ENCODE measurements at regions not wholly inside any gene's neighbourhood (a gene's known extent, or its start where the extent isn't known, plus 50 kb on each side); places are given as distances from the start of the nearest gene placed in this dataset.
A peak's percentile ranks its signal among the peaks of the same experiment; 100 is the strongest.
"Not testable (repeated sequence)": the region's sequence is repeated elsewhere in the genome, so short reads cannot be mapped to it uniquely, and the experiment has no call there.

- H3K27me3 ChIP-seq (ENCODE audit: control insufficient read depth in 2 of 2, insufficient read depth in 2 of 2, low read length in 2 of 2); H3K4me2 ChIP-seq (ENCODE audit: insufficient read depth, low read length); intact Hi-C loops (cut with micrococcal nuclease); H3K36me3 ChIP-seq (ENCODE audit: control insufficient read depth, insufficient read depth, low read length); H3K4me1 ChIP-seq (replicated peaks in 1 of 2; ENCODE audit: control insufficient read depth in 2 of 2, insufficient read depth in 2 of 2, low read length in 2 of 2); POLR2A ChIA-PET; H3K9me1 ChIP-seq (ENCODE audit: control insufficient read depth, insufficient read depth, low read length); BruUV-seq (replicated peaks); in situ Hi-C loops (cut with MboI); DNase-seq (ENCODE audit: extremely low read depth in 1 of 4, low spot score in 3 of 4); FAIRE-seq; H3K9ac ChIP-seq (ENCODE audit: insufficient read depth in 1 of 2, low read depth in 2 of 2, low read length in 2 of 2); CTCF ChIA-PET (ENCODE audit: low intra/inter-chr PET ratio); H3K9me3 ChIP-seq (replicated peaks; ENCODE audit: control insufficient read depth, insufficient read depth, low read depth, low read length); H2AFZ ChIP-seq (ENCODE audit: low read depth, low read length); ATAC-seq; H3K4me3 ChIP-seq; H3K27ac ChIP-seq (ENCODE audit: extremely low read depth, low read depth, low read length); H4K20me1 ChIP-seq (replicated peaks; ENCODE audit: control insufficient read depth, insufficient read depth, low read length); H3K79me2 ChIP-seq (ENCODE audit: control insufficient read depth, insufficient read depth, low read length): not testable (repeated sequence)
- 0% methylated on average over 2 of the region's 2 CpGs for WGBS (ENCODE audit: insufficient coverage, low coverage, missing lambda C conversion rate)
- TF ChIP-seq AFF1 (IDR thresholded peaks at IDR 0.05; ENCODE audit: low read depth in 1 of 2, partially characterized antibody in 2 of 2) = peak in 1 of 2 experiments; percentile 95
Measured at GRCh38 chr11:96882622-96883021, 492.8 kb downstream of the JRKL start.

- in situ Hi-C loops (cut with MboI) (no loop called here), intact Hi-C loops (cut with micrococcal nuclease) (no loop called here)
- POLR2A ChIA-PET = no interaction called here
- no peak overlapping the region for H3K27ac ChIP-seq (ENCODE audit: extremely low read depth, low read depth, low read length)
- no TSS peak for BruUV-seq (replicated peaks)
- H3K27me3 ChIP-seq (ENCODE audit: control insufficient read depth in 2 of 2, insufficient read depth in 2 of 2, low read length in 2 of 2) = no peaks in the 10 kb centered on the region
- ATAC-seq = no peak
- H3K4me1 ChIP-seq (replicated peaks in 1 of 2; ENCODE audit: control insufficient read depth in 2 of 2, insufficient read depth in 2 of 2, low read length in 2 of 2) = no peaks in the 10 kb centered on the region
- CTCF ChIA-PET (ENCODE audit: low intra/inter-chr PET ratio) = no interaction called here
- no peaks in the 10 kb centered on the region for H3K9me3 ChIP-seq (replicated peaks; ENCODE audit: control insufficient read depth, insufficient read depth, low read depth, low read length)
- peak in 1 of 4 experiments; percentile 7 for DNase-seq (ENCODE audit: extremely low read depth in 1 of 4, low spot score in 3 of 4)
- no peaks in the 10 kb centered on the region for H4K20me1 ChIP-seq (replicated peaks; ENCODE audit: control insufficient read depth, insufficient read depth, low read length)
- no peak overlapping the region for H2AFZ ChIP-seq (ENCODE audit: low read depth, low read length)
- no peaks in the 10 kb centered on the region for H3K36me3 ChIP-seq (ENCODE audit: control insufficient read depth, insufficient read depth, low read length)
- H3K4me2 ChIP-seq (ENCODE audit: insufficient read depth, low read length) = no peak overlapping the region
- H3K9me1 ChIP-seq (ENCODE audit: control insufficient read depth, insufficient read depth, low read length) = no peaks in the 10 kb centered on the region
- H3K9ac ChIP-seq (ENCODE audit: insufficient read depth in 1 of 2, low read depth in 2 of 2, low read length in 2 of 2) = no peak overlapping the region
- WGBS (ENCODE audit: insufficient coverage, low coverage, missing lambda C conversion rate) = 0% methylated on average over 3 of the region's 3 CpGs
- H3K79me2 ChIP-seq (ENCODE audit: control insufficient read depth, insufficient read depth, low read length) = no peaks in the 10 kb centered on the region
- TF ChIP-seq ZNF41 (CRISPR knock-in tag; conservative IDR thresholded peaks at IDR 0.05) (no peak), NFIX (CRISPR knock-in tag; IDR thresholded peaks at IDR 0.05; ENCODE audit: low read depth) (no peak), MEIS2 (IDR thresholded peaks at IDR 0.05; ENCODE audit: partially characterized antibody) (peak; percentile 66), CBFA2T3 (IDR thresholded peaks at IDR 0.05) (peak; percentile 29; the same call in 1 of the 2 replicates)
- FAIRE-seq = no peak
- H3K4me3 ChIP-seq = no peak overlapping the region
Measured at GRCh38 chr11:96885405-96885804, 495.6 kb downstream of the JRKL start.

Data from K562 (cell line).